Astrocyte (in vitro differentiated cells and primary cell): ENCODE measurements at regions not wholly inside any gene's neighbourhood (a gene's known extent, or its start where the extent isn't known, plus 50 kb on each side); places are given as distances from the start of the nearest gene placed in this dataset.

ENCODE experiments used
- CTCF ChIP-seq: IDR thresholded peaks from 2 replicates; pipeline ENCODE4 v1.5.1; 2011; ENCODE audit warnings: low read depth, mild to moderate bottlenecking, inconsistent platforms, low read length, moderate library complexity; ENCODE audit not compliant: insufficient read depth
- EZH2 ChIP-seq: IDR thresholded peaks from 2 replicates; pipeline ENCODE4 v1.6.1; 2012; ENCODE audit warnings: mild to moderate bottlenecking, low read length, inconsistent platforms; ENCODE audit not compliant: insufficient read depth

- TF ChIP-seq CTCF (no peak), EZH2 (no peak)
These were observed 143.3 kb upstream of the AVPR1A start for GRCh38 chr12:63294327-63294632.
